MCF 10A (cell line): ENCODE measurements at regions not wholly inside any gene's neighbourhood (a gene's known extent, or its start where the extent isn't known, plus 50 kb on each side); places are given as distances from the start of the nearest gene placed in this dataset.
"Not testable (repeated sequence)": the region's sequence is repeated elsewhere in the genome, so short reads cannot be mapped to it uniquely, and the experiment has no call there.

ENCODE experiments used
- BruUV-seq: library from RNA; stranded (reverse); fragments of 400-500 nt; replicated peaks from 2 replicates; lab custom pipeline; 2021; lab: Mats Ljungman, UMichigan
- CTCF ChIA-PET: fragments of 300-600 bp; sonication (Branson Sonifier 250); formaldehyde crosslinking; extraction: SDS; loops from one replicate; lab custom pipeline; 2021; ENCODE audit warnings: antibody characterized with exemption, inconsistent platforms; lab: Yijun Ruan, JAX
- POLR2A ChIA-PET: fragments of 300-600, 350-650 bp; sonication (Branson Sonifier 250); formaldehyde crosslinking; extraction: SDS; loops from one replicate; lab custom pipeline; 2020; ENCODE audit warnings: antibody characterized with exemption, inconsistent platforms; lab: Yijun Ruan, JAX
- DNase-seq: peaks from one replicate; pipeline ENCODE4 v3.0.0-alpha.2; 2018; ENCODE audit not compliant: unreplicated experiment
- H3K27ac Mint-ChIP-seq: one replicate; pipeline ENCODE4 v1.8.0; 2022; ENCODE audit warnings: mild to moderate bottlenecking, low read depth, mixed read lengths; ENCODE audit not compliant: unreplicated experiment
- H3K27me3 Mint-ChIP-seq: one replicate; pipeline ENCODE4 v1.8.0; 2022; ENCODE audit warnings: mixed read lengths; ENCODE audit not compliant: insufficient read depth, unreplicated experiment
- H3K36me3 Mint-ChIP-seq: one replicate; pipeline ENCODE4 v1.8.0; 2022; ENCODE audit warnings: mild to moderate bottlenecking, moderate library complexity, mixed read lengths; ENCODE audit not compliant: insufficient read depth, unreplicated experiment
- H3K4me1 Mint-ChIP-seq: one replicate; pipeline ENCODE4 v1.8.0; 2022; ENCODE audit warnings: mixed read lengths; ENCODE audit not compliant: insufficient read depth, unreplicated experiment
- H3K4me3 Mint-ChIP-seq: one replicate; pipeline ENCODE4 v1.8.0; 2022; ENCODE audit warnings: mild to moderate bottlenecking, moderate library complexity, mixed read lengths; ENCODE audit not compliant: unreplicated experiment
- H3K9me3 Mint-ChIP-seq: one replicate; pipeline ENCODE4 v1.8.0; 2022; ENCODE audit warnings: mixed read lengths; ENCODE audit not compliant: unreplicated experiment
- CTCF ChIP-seq: fragments of 200-600 bp; IDR thresholded peaks from one replicate; pipeline ENCODE4 v1.8.0; 2022; ENCODE audit warnings: antibody characterized with exemption, mild to moderate bottlenecking; ENCODE audit not compliant: unreplicated experiment
- intact Hi-C: fragments of 100-400 bp; cut with micrococcal nuclease; formaldehyde crosslinking; loops from 2 replicates; pipeline ENCODE4 v1.14.1; 2022

GRCh38 chr7:84876061-84876821, 310.6 kb downstream of the SEMA3D start:
- H3K36me3 Mint-ChIP-seq, result no peaks in the 10 kb centered on the region
- peaks cover 7% of the 10 kb centered on the region for H3K9me3 Mint-ChIP-seq
- ChIA-PET CTCF (interaction anchor here (0.6 kb wide), 2 partner anchors 60 to 126 kb away, joined by 3 read pairs; no protein-coding TSS in a partner anchor), POLR2A (no interaction called here)
- H3K27me3 Mint-ChIP-seq, result no peaks in the 10 kb centered on the region
- intact Hi-C loops, result no loop called here
- BruUV-seq, result no TSS peak
- H3K27ac Mint-ChIP-seq, result no peak overlapping the region
- TF ChIP-seq CTCF, result no peak
- no peak for DNase-seq
- no peaks in the 10 kb centered on the region for H3K4me1 Mint-ChIP-seq
- no peak overlapping the region for H3K4me3 Mint-ChIP-seq

GRCh38 chr7:84865560-84865959, 321.3 kb downstream of the SEMA3D start:
- POLR2A ChIA-PET, result no interaction called here
- Mint-ChIP-seq H3K36me3 (no peaks in the 10 kb centered on the region), H3K4me3 (no peak overlapping the region), H3K9me3 (no peaks in the 10 kb centered on the region), H3K4me1 (no peaks in the 10 kb centered on the region), H3K27ac (no peak overlapping the region), H3K27me3 (no peaks in the 10 kb centered on the region)
- no TSS peak for BruUV-seq
- CTCF ChIA-PET, result no interaction called here
- intact Hi-C loops, result no loop called here
- no peak for TF ChIP-seq CTCF
- DNase-seq, result no peak

- no peaks in the 10 kb centered on the region for H3K27me3 Mint-ChIP-seq
- no peak overlapping the region for H3K4me3 Mint-ChIP-seq
- peaks cover 7% of the 10 kb centered on the region for H3K9me3 Mint-ChIP-seq
- no peaks in the 10 kb centered on the region for H3K4me1 Mint-ChIP-seq
- ChIA-PET CTCF (interaction anchor here (0.6 kb wide), 1 partner anchor 17 kb away, joined by 3 read pairs; no protein-coding TSS in a partner anchor), POLR2A (interaction anchor here (0.8 kb wide), 1 partner anchor 665 kb away, joined by 3 read pairs; no protein-coding TSS in a partner anchor)
- intact Hi-C loops, result no loop called here
- H3K27ac Mint-ChIP-seq, result no peak overlapping the region
- H3K36me3 Mint-ChIP-seq, result no peaks in the 10 kb centered on the region
- BruUV-seq, result no TSS peak
- no peak for TF ChIP-seq CTCF
- no peak for DNase-seq
Observed at GRCh38 chr7:84857336-84857735, 329.5 kb downstream of the SEMA3D start.

- ChIA-PET CTCF (no interaction called here), POLR2A (no interaction called here)
- no peak overlapping the region for H3K4me3 Mint-ChIP-seq
- no peaks in the 10 kb centered on the region for H3K27me3 Mint-ChIP-seq
- peaks cover 7% of the 10 kb centered on the region for H3K9me3 Mint-ChIP-seq
- H3K36me3 Mint-ChIP-seq, result no peaks in the 10 kb centered on the region
- BruUV-seq, result no TSS peak
- intact Hi-C loops, result no loop called here
- H3K4me1 Mint-ChIP-seq, result no peaks in the 10 kb centered on the region
- no peak overlapping the region for H3K27ac Mint-ChIP-seq
- no peak for TF ChIP-seq CTCF
- no peak for DNase-seq
Observed at GRCh38 chr7:84855758-84856157, 331.1 kb downstream of the SEMA3D start.

- not testable (repeated sequence) for H3K27me3 Mint-ChIP-seq, H3K27ac Mint-ChIP-seq
Observed at GRCh38 chr7:84848974-84849372, 337.9 kb downstream of the SEMA3D start.

More at GRCh38 chr7:84848974-84849372, 337.9 kb downstream of the SEMA3D start:
- intact Hi-C loops, CTCF ChIA-PET, H3K9me3 Mint-ChIP-seq, H3K36me3 Mint-ChIP-seq, H3K4me1 Mint-ChIP-seq, H3K4me3 Mint-ChIP-seq, DNase-seq, BruUV-seq, POLR2A ChIA-PET: not testable (repeated sequence)
